ENCODE measurements at regions not wholly inside any gene's neighbourhood (a gene's known extent, or its start where the extent isn't known, plus 50 kb on each side); places are given as distances from the start of the nearest gene placed in this dataset.

- TF ChIP-seq POLR2AphosphoS5 (IDR thresholded peaks at IDR 0.05): no peak
- TF ChIP-seq EP300 (IDR thresholded peaks at IDR 0.05): no peak
- no peak for TF ChIP-seq POLR2A (IDR thresholded peaks at IDR 0.05)
- no peak for TF ChIP-seq CTCF (IDR thresholded peaks at IDR 0.05)
These were observed 293.8 kb downstream of the TSHZ3 start for GRCh38 chr19:31055454-31055853.
